Caco-2 (cell line): ENCODE measurements at regions not wholly inside any gene's neighbourhood (a gene's known extent, or its start where the extent isn't known, plus 50 kb on each side); places are given as distances from the start of the nearest gene placed in this dataset.

ENCODE experiments used
- BruUV-seq: library from RNA; stranded (reverse); fragments of 400-500 nt; replicated peaks from 2 replicates; lab custom pipeline; 2021; lab: Mats Ljungman, UMichigan
- CTCF ChIA-PET: fragments of 300-600 bp; sonication (Branson Sonifier 250); formaldehyde crosslinking; loops from one replicate; lab custom pipeline; 2022; ENCODE audit warnings: antibody characterized with exemption; lab: Charles Lee
- POLR2A ChIA-PET: fragments of 300-600 bp; sonication (Branson Sonifier 250); formaldehyde crosslinking; loops from one replicate; lab custom pipeline; 2022; ENCODE audit warnings: antibody characterized with exemption; lab: Charles Lee
- DNase-seq, 2 experiments: peaks; one replicate each; pipeline versions ENCODE4 v3.0.0 to v3.0.0-alpha.2; 2020 to 2022
- H3K27me3 ChIP-seq: replicated peaks from 2 replicates; pipeline ENCODE4 v1.6.0; 2011; ENCODE audit warnings: low read length; ENCODE audit not compliant: control insufficient read depth, insufficient read depth
- H3K36me3 ChIP-seq: 2 replicates; pipeline ENCODE4 v1.5.1; 2011; ENCODE audit warnings: low read length; ENCODE audit not compliant: control insufficient read depth, insufficient read depth
- H3K4me1 ChIP-seq: fragments of 250-450 bp; sonication (Bioruptor Pico); 2 replicates; pipeline ENCODE4 v1.5.1; 2020; ENCODE audit warnings: mild to moderate bottlenecking
- H3K4me3 ChIP-seq: 2 replicates; pipeline ENCODE4 v1.5.1; 2011; ENCODE audit warnings: low read depth, mild to moderate bottlenecking, control low read depth, low read length
- H3K9me3 ChIP-seq: fragments of 250-450 bp; sonication (Bioruptor Pico); 2 replicates; pipeline ENCODE4 v1.5.1; 2020; ENCODE audit warnings: mild to moderate bottlenecking, moderate library complexity
- H3K27ac Mint-ChIP-seq: one replicate; pipeline ENCODE4 v1.8.0; 2022; ENCODE audit warnings: mixed read lengths; ENCODE audit not compliant: unreplicated experiment
- H3K27me3 Mint-ChIP-seq: one replicate; pipeline ENCODE4 v1.8.0; 2022; ENCODE audit warnings: mixed read lengths; ENCODE audit not compliant: insufficient read depth, unreplicated experiment
- H3K36me3 Mint-ChIP-seq: one replicate; pipeline ENCODE4 v1.8.0; 2022; ENCODE audit warnings: mild to moderate bottlenecking, mixed read lengths; ENCODE audit not compliant: insufficient read depth, unreplicated experiment
- H3K4me1 Mint-ChIP-seq: one replicate; pipeline ENCODE4 v1.8.0; 2022; ENCODE audit warnings: low read depth, mixed read lengths; ENCODE audit not compliant: unreplicated experiment
- H3K4me3 Mint-ChIP-seq: one replicate; pipeline ENCODE4 v1.8.0; 2022; ENCODE audit warnings: mild to moderate bottlenecking, moderate library complexity, mixed read lengths; ENCODE audit not compliant: unreplicated experiment
- H3K9me3 Mint-ChIP-seq: one replicate; pipeline ENCODE4 v1.8.0; 2022; ENCODE audit warnings: mixed read lengths; ENCODE audit not compliant: unreplicated experiment
- intact Hi-C: fragments of 100-400 bp; cut with micrococcal nuclease; formaldehyde crosslinking; loops from one replicate; pipeline ENCODE4 v1.10.0; 2022; ENCODE audit not compliant: unreplicated experiment
- TF ChIP-seq, protein P1 (sequence below), 2 experiments: fragments of 200-600 bp in 1 of 2; IDR thresholded peaks; 1 replicate in 1 of 2; 2 replicates in 1 of 2; pipeline versions ENCODE4 v1.5.1 to v1.8.0; 2011 to 2022; ENCODE audit warnings: antibody characterized with exemption in 1 of 2, control low read depth in 1 of 2, inconsistent platforms in 1 of 2, low read depth in 1 of 2, low read length in 1 of 2, mild to moderate bottlenecking in 1 of 2, moderate library complexity in 1 of 2; ENCODE audit not compliant: insufficient read depth in 1 of 2, severe bottlenecking in 1 of 2, unreplicated experiment in 1 of 2

DNA sequence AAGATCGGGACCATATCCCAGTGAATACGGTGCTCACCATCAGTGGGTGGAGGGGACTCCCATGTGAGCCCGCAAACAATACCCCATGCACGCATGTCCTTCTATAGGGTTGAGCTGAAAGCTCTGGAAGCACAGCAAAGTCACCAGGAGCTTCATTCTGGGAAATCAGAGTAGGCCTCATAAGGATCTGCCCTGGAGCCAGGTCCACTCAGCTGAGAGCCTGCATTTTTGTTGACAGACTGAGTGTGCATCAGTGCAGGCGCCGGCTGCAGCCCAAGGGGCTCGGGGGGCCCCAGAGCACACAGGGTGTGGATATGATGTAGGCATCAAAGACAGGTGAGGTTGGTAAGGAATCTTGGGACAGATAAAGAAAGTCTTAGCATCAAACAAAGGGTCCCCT is 79.8 kb upstream of the CD93 start:
- no TSS peak for BruUV-seq
- no peak for DNase-seq
- Histone ChIP-seq H3K27me3 (no peaks in the 10 kb centered on the region), H3K4me1 (peaks cover 23% of the 10 kb centered on the region), H3K36me3 (no peaks in the 10 kb centered on the region; the same call in 1 of the 2 replicates), H3K9me3 (no peaks in the 10 kb centered on the region), H3K4me3 (no peak overlapping the region)
- Mint-ChIP-seq H3K36me3 (no peaks in the 10 kb centered on the region), H3K4me1 (peaks cover 17% of the 10 kb centered on the region), H3K27me3 (no peaks in the 10 kb centered on the region), H3K27ac (no peak overlapping the region), H3K4me3 (no peak overlapping the region), H3K9me3 (no peaks in the 10 kb centered on the region)
- POLR2A ChIA-PET = no interaction called here
- CTCF ChIA-PET = interaction anchor here (0.7 kb wide), 1 partner anchor 60 kb away, joined by 3 read pairs; no protein-coding TSS in a partner anchor
- intact Hi-C loops = loop anchor here (10.0 kb wide), 2 partner anchors 51 to 111 kb away; no protein-coding TSS in a partner anchor
- TF ChIP-seq, protein P1, sequence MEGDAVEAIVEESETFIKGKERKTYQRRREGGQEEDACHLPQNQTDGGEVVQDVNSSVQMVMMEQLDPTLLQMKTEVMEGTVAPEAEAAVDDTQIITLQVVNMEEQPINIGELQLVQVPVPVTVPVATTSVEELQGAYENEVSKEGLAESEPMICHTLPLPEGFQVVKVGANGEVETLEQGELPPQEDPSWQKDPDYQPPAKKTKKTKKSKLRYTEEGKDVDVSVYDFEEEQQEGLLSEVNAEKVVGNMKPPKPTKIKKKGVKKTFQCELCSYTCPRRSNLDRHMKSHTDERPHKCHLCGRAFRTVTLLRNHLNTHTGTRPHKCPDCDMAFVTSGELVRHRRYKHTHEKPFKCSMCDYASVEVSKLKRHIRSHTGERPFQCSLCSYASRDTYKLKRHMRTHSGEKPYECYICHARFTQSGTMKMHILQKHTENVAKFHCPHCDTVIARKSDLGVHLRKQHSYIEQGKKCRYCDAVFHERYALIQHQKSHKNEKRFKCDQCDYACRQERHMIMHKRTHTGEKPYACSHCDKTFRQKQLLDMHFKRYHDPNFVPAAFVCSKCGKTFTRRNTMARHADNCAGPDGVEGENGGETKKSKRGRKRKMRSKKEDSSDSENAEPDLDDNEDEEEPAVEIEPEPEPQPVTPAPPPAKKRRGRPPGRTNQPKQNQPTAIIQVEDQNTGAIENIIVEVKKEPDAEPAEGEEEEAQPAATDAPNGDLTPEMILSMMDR (IDR thresholded peaks at IDR 0.05; ENCODE audit: insufficient read depth in 1 of 2, low read depth in 1 of 2, low read length in 1 of 2, severe bottlenecking in 1 of 2, unreplicated experiment in 1 of 2) = no peak

DNA sequence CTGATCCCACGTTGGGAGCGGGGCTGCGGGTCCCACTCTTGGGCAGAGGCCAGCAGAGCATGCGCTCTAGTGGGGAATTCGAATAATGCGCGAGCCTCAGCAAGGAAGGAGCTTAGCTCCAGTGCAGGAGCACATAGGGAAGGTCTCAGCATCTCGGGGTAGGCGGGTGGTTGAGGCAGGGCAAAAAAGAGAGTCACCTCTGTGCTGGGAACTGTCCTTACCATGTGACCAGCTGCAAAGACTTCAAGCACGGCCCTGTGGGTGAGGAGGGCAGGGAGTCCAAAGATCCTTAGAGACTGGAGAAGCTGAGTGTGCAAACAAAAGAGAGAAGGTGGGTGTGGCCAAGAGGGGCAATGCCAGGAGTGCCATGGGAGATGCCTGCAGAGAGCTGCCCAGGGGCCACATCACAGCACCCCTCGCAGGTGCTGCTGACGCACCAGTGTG is 79.2 kb upstream of the CD93 start:
- Mint-ChIP-seq H3K27me3 (no peaks in the 10 kb centered on the region), H3K4me3 (no peak overlapping the region), H3K4me1 (peaks cover 21% of the 10 kb centered on the region), H3K9me3 (no peaks in the 10 kb centered on the region), H3K27ac (peak overlapping the region; percentile 66), H3K36me3 (no peaks in the 10 kb centered on the region)
- peak in 1 of 2 experiments; percentile 37 for DNase-seq
- H3K4me1 ChIP-seq = peaks cover 23% of the 10 kb centered on the region
- ChIA-PET CTCF (interaction anchor here (0.5 to 0.8 kb wide), 5 partner anchors 59 to 175 kb away, joined by 3 to 4 read pairs (median 3); no protein-coding TSS in a partner anchor), POLR2A (no interaction called here)
- no peak overlapping the region for H3K4me3 ChIP-seq
- intact Hi-C loops = loop anchor here (10.0 kb wide), 2 partner anchors 51 to 111 kb away; no protein-coding TSS in a partner anchor
- TF ChIP-seq, protein P1 (IDR thresholded peaks at IDR 0.05; ENCODE audit: insufficient read depth in 1 of 2, low read depth in 1 of 2, low read length in 1 of 2, severe bottlenecking in 1 of 2, unreplicated experiment in 1 of 2) = peak; percentile 12 to 26
- H3K9me3 ChIP-seq = no peaks in the 10 kb centered on the region
- BruUV-seq = no TSS peak
- no peaks in the 10 kb centered on the region; the same call in 1 of the 2 replicates for H3K36me3 ChIP-seq
- no peaks in the 10 kb centered on the region for H3K27me3 ChIP-seq

DNA sequence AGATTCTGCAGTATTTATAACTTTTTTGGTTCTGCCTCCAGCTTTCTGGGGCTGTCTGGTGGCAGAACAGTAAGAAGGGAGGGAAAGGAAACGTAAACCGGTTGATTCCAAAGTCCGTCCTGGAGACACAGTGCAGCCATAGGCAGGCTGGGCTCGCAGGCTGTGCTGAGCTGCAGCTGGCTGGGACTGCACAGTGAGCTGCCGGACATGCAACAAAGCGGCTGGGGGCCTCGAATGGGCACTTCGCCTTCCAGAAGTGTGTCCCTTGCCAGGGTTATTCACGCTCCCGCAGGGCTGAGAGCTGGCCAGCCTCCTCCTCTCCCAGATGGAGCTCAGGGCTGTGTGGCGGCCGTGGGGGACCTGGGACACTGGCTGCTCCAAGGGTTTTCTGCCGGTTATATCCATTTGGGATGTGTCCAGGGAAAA is 78.1 kb upstream of the CD93 start:
- H3K36me3 Mint-ChIP-seq = no peaks in the 10 kb centered on the region
- TF ChIP-seq, protein P1 (IDR thresholded peaks at IDR 0.05; ENCODE audit: insufficient read depth in 1 of 2, low read depth in 1 of 2, low read length in 1 of 2, severe bottlenecking in 1 of 2, unreplicated experiment in 1 of 2) = no peak
- POLR2A ChIA-PET = no interaction called here
- Histone ChIP-seq H3K36me3 (no peaks in the 10 kb centered on the region; the same call in 1 of the 2 replicates), H3K4me3 (no peak overlapping the region), H3K9me3 (no peaks in the 10 kb centered on the region), H3K4me1 (peaks cover 23% of the 10 kb centered on the region), H3K27me3 (no peaks in the 10 kb centered on the region)
- intact Hi-C loops = loop anchor here (10.0 kb wide), 2 partner anchors 49 to 109 kb away; no protein-coding TSS in a partner anchor
- peak overlapping the region; percentile 66 for H3K27ac Mint-ChIP-seq
- CTCF ChIA-PET = interaction anchor here (0.9 to 1.5 kb wide), 5 partner anchors 72 to 201 kb away, joined by 3 to 4 read pairs (median 3); partner anchors contain the start of gene NXT1
- no peaks in the 10 kb centered on the region for H3K27me3 Mint-ChIP-seq
- no peaks in the 10 kb centered on the region for H3K9me3 Mint-ChIP-seq
- peak in 1 of 2 experiments; percentile 59 for DNase-seq
- no peak overlapping the region for H3K4me3 Mint-ChIP-seq
- BruUV-seq = no TSS peak
- peaks cover 32% of the 10 kb centered on the region for H3K4me1 Mint-ChIP-seq
